HL-60 (cell line): ENCODE measurements at regions not wholly inside any gene's neighbourhood (a gene's known extent, or its start where the extent isn't known, plus 50 kb on each side); places are given as distances from the start of the nearest gene placed in this dataset.

Source experiments
- GABPA ChIP-seq: IDR thresholded peaks from 2 replicates; pipeline ENCODE4 v1.6.1; 2012; ENCODE audit warnings: low read depth
- POLR2AphosphoS5 ChIP-seq: IDR thresholded peaks from 2 replicates; pipeline ENCODE4 v1.6.1; 2012; ENCODE audit warnings: low read depth
- SPI1 ChIP-seq: IDR thresholded peaks from 2 replicates; pipeline ENCODE4 v1.6.1; 2012; ENCODE audit warnings: low read depth, mild to moderate bottlenecking, borderline replicate concordance
- TF ChIP-seq, protein P1 (sequence below): IDR thresholded peaks from one replicate; pipeline ENCODE4 v1.5.1; 2011; ENCODE audit warnings: low read length, control low read depth, inconsistent platforms; ENCODE audit not compliant: insufficient read depth

DNA sequence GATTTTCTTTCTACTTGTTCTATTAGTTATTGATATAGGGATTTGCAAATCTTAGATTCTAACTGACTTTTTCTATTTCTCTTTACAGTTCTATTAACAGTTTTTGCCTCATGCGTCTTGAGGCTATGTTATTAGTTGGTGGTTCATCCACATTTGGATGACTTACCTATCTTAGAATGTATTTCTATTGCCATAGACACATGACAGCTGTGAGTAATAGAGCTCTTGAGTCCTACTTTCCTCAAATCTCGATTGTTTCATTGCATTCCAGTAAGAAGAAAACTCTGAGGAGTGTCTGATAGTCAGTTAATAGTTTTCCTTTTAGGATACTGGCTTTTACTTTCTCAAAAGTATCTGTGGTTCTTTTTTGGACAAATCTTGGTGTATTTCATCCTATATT is 241.4 kb upstream of the ZNF32 start:
- TF ChIP-seq, protein P1, sequence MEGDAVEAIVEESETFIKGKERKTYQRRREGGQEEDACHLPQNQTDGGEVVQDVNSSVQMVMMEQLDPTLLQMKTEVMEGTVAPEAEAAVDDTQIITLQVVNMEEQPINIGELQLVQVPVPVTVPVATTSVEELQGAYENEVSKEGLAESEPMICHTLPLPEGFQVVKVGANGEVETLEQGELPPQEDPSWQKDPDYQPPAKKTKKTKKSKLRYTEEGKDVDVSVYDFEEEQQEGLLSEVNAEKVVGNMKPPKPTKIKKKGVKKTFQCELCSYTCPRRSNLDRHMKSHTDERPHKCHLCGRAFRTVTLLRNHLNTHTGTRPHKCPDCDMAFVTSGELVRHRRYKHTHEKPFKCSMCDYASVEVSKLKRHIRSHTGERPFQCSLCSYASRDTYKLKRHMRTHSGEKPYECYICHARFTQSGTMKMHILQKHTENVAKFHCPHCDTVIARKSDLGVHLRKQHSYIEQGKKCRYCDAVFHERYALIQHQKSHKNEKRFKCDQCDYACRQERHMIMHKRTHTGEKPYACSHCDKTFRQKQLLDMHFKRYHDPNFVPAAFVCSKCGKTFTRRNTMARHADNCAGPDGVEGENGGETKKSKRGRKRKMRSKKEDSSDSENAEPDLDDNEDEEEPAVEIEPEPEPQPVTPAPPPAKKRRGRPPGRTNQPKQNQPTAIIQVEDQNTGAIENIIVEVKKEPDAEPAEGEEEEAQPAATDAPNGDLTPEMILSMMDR = no peak
- no peak for TF ChIP-seq POLR2AphosphoS5
- TF ChIP-seq GABPA = no peak
- TF ChIP-seq SPI1 = no peak
